ENCODE measurements at regions not wholly inside any gene's neighbourhood (a gene's known extent, or its start where the extent isn't known, plus 50 kb on each side); places are given as distances from the start of the nearest gene placed in this dataset.

GRCh38 chr20:48171626-48172356 lies 386.5 kb upstream of the SULF2 start:
- H3K36me3 ChIP-seq (replicated peaks in 1 of 2; ENCODE audit: control insufficient read depth in 1 of 2, insufficient read depth in 2 of 2, low read length in 2 of 2): no peaks in the 10 kb centered on the region
- no TSS peak for BruUV-seq (replicated peaks)
- no peak overlapping the region for H3K27ac ChIP-seq (ENCODE audit: extremely low read length, insufficient read depth, low read length)
- H2AFZ ChIP-seq (ENCODE audit: low read length): no peak overlapping the region
- DNase-seq (ENCODE audit: low spot score): no peak
- H3K79me2 ChIP-seq (ENCODE audit: insufficient read depth, low read length): no peaks in the 10 kb centered on the region
- H4K20me1 ChIP-seq (ENCODE audit: insufficient read depth, low read length): no peaks in the 10 kb centered on the region
- no peak; the same call in 2 of the 3 replicates for ATAC-seq
- intact Hi-C loops (cut with micrococcal nuclease; ENCODE audit: unreplicated experiment) (no loop called here), in situ Hi-C loops (cut with HindIII; ENCODE audit: extremely low pct_ligation_motif_present, low pct_unique_long_range_greater_than_20kb) (no loop called here)
- H3K4me2 ChIP-seq (ENCODE audit: low read depth, low read length): no peak overlapping the region
- TF ChIP-seq ADNP (CRISPR knock-in tag; IDR thresholded peaks at IDR 0.05) (no peak), ZNF780A (CRISPR knock-in tag; IDR thresholded peaks at IDR 0.05) (no peak)
- H3K4me3 ChIP-seq (replicated peaks in 1 of 3; ENCODE audit: insufficient read depth in 1 of 3, low read depth in 2 of 3, low read length in 3 of 3): no peak overlapping the region
- ChIA-PET CTCF (ENCODE audit: low intra/inter-chr PET ratio, low total read pairs) (no interaction called here), POLR2A (no interaction called here)
- H3K27me3 ChIP-seq (ENCODE audit: control insufficient read depth in 1 of 2, insufficient read depth in 2 of 2, low read length in 2 of 2): peaks cover 2 to 31% of the 10 kb centered on the region in 2 experiments; a peak in 4 of 5 replicates
- H3K4me1 ChIP-seq (ENCODE audit: insufficient read depth, low read length): peaks cover 5% of the 10 kb centered on the region; the same call in 1 of the 2 replicates
- no peak for FAIRE-seq
- no peaks in the 10 kb centered on the region for H3K9me3 ChIP-seq (ENCODE audit: low read length)
- WGBS (ENCODE audit: low lambda C conversion rate): 27% methylated on average over 10 of the region's 10 CpGs
- H3K9ac ChIP-seq (ENCODE audit: insufficient read depth, low read depth, low read length): no peak overlapping the region

- peaks cover 11% of the 10 kb centered on the region; the same call in 1 of the 2 replicates for H3K4me1 ChIP-seq (ENCODE audit: insufficient read depth, low read length)
- WGBS (ENCODE audit: low lambda C conversion rate): 31% methylated on average over 6 of the region's 6 CpGs
- H2AFZ ChIP-seq (ENCODE audit: low read length): no peak overlapping the region
- ChIA-PET CTCF (ENCODE audit: low intra/inter-chr PET ratio, low total read pairs) (no interaction called here), POLR2A (no interaction called here)
- no peak overlapping the region for H3K4me2 ChIP-seq (ENCODE audit: low read depth, low read length)
- ATAC-seq: no peak
- no peaks in the 10 kb centered on the region for H3K36me3 ChIP-seq (replicated peaks in 1 of 2; ENCODE audit: control insufficient read depth in 1 of 2, insufficient read depth in 2 of 2, low read length in 2 of 2)
- peaks cover 2 to 24% of the 10 kb centered on the region in 2 experiments; a peak in 4 of 5 replicates for H3K27me3 ChIP-seq (ENCODE audit: control insufficient read depth in 1 of 2, insufficient read depth in 2 of 2, low read length in 2 of 2)
- in situ Hi-C loops (cut with HindIII; ENCODE audit: extremely low pct_ligation_motif_present, low pct_unique_long_range_greater_than_20kb): no loop called here
- no peaks in the 10 kb centered on the region for H4K20me1 ChIP-seq (ENCODE audit: insufficient read depth, low read length)
- intact Hi-C loops (cut with micrococcal nuclease; ENCODE audit: unreplicated experiment): no loop called here
- no peak for DNase-seq (ENCODE audit: low spot score)
- no peak overlapping the region for H3K27ac ChIP-seq (ENCODE audit: extremely low read length, insufficient read depth, low read length)
- H3K4me3 ChIP-seq (replicated peaks in 1 of 3; ENCODE audit: insufficient read depth in 1 of 3, low read depth in 2 of 3, low read length in 3 of 3): no peak overlapping the region
- no peak for FAIRE-seq
- BruUV-seq (replicated peaks): no TSS peak
- H3K9me3 ChIP-seq (ENCODE audit: low read length): no peaks in the 10 kb centered on the region
- no peak overlapping the region for H3K9ac ChIP-seq (ENCODE audit: insufficient read depth, low read depth, low read length)
- no peaks in the 10 kb centered on the region for H3K79me2 ChIP-seq (ENCODE audit: insufficient read depth, low read length)
- TF ChIP-seq ZNF768 (CRISPR knock-in tag; IDR thresholded peaks at IDR 0.05): no peak
Measured at GRCh38 chr20:48171071-48171470, 385.8 kb upstream of the SULF2 start.
